ENCODE measurements at regions not wholly inside any gene's neighbourhood (a gene's known extent, or its start where the extent isn't known, plus 50 kb on each side); places are given as distances from the start of the nearest gene placed in this dataset.

- TF ChIP-seq FOXM1 (IDR thresholded peaks at IDR 0.05; ENCODE audit: low read depth), result no peak
- no peak for TF ChIP-seq CTCF (IDR thresholded peaks at IDR 0.05)
- no peak for TF ChIP-seq YY1 (IDR thresholded peaks at IDR 0.05; ENCODE audit: low read depth)
- TF ChIP-seq TAF1 (IDR thresholded peaks at IDR 0.05; ENCODE audit: borderline replicate concordance, low read depth, low read length), result no peak
- TF ChIP-seq GABPA (IDR thresholded peaks at IDR 0.05; ENCODE audit: low read depth), result no peak
- no peak for TF ChIP-seq JUND (IDR thresholded peaks at IDR 0.05)
- TF ChIP-seq POLR2AphosphoS5 (IDR thresholded peaks at IDR 0.05; ENCODE audit: low read depth, low read length), result no peak
- TF ChIP-seq MAX (IDR thresholded peaks at IDR 0.05; ENCODE audit: low read depth), result no peak
- no peak for TF ChIP-seq RAD21 (IDR thresholded peaks at IDR 0.05; ENCODE audit: low read length)
These were observed 103.4 kb upstream of the KLHL25 start for GRCh38 chr15:85897895-85898717.

All from SK-N-SH (cell line).